T1000 (cell line): ENCODE measurements at regions not wholly inside any gene's neighbourhood (a gene's known extent, or its start where the extent isn't known, plus 50 kb on each side); places are given as distances from the start of the nearest gene placed in this dataset.
A peak's percentile ranks its signal among the peaks of the same experiment; 100 is the strongest.

Experiments used
- DNase-seq: peaks from one replicate; lab custom pipeline; 2025; ENCODE audit warnings: mixed read lengths; lab: John Stamatoyannopoulos, UW

DNA sequence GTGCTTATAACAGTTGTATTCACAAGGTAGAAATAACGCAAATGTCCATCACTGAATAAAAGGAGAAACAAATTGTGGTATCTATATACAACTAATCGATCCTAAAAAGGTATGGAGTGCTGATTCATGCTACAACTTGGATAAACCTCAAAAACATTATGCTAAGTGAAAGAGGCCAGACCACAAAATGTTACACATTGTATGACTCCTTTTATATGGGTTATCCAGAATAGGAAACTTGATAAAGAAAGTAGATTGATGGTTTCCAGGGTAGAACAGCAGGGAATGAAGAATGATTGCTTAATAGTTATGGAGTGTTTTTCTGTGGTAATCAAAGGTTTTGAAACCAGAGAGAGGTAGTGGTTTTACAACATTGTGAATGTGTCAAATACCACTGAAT is 432.2 kb upstream of the TRIB2 start:
- DNase-seq, result no peak

DNA sequence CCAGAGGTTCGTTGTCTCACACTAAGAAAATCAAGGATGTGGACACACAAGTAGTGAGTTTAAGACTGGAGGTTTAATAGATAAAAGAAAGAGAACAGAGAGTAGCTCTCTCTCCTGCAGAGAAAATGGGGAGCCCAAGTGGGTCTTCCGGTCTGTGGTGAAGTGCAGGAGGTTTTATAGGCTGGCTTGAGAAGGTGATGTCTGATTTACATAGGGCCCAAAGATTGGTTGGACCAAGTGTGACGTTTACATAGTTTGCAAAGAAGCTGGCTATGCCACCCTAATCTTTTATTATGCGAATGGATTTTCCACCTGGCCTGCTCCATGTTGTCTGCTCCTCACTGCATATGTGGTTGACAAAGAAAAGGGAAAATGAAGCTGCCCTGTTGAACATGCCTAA is 430.4 kb upstream of the TRIB2 start:
- no peak for DNase-seq

DNA sequence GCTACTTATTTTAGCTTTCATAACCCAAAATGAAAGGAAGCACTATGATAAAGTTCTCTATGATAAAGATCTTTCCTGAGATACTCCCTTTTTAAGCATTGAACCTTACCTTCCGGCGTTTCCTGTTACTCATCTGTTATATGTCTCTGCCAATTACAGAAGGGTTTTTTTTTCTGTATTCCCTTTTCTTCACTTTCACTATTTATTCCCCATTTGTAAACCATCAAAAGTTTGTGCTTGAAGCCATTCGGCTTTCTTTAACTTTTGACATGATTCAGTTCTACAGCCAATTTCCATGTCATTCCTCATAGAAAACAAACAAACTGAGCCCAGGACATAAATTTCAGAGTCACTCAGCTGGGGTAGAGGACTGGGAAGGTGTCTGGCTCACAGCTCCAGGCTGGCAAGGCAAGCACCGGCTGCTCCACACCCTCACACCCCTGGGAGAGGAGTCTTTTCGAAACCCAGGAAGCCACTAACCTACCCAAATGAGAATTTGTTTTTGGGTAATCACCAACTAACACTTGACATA is 429.4 kb upstream of the TRIB2 start:
- DNase-seq, result no peak

DNA sequence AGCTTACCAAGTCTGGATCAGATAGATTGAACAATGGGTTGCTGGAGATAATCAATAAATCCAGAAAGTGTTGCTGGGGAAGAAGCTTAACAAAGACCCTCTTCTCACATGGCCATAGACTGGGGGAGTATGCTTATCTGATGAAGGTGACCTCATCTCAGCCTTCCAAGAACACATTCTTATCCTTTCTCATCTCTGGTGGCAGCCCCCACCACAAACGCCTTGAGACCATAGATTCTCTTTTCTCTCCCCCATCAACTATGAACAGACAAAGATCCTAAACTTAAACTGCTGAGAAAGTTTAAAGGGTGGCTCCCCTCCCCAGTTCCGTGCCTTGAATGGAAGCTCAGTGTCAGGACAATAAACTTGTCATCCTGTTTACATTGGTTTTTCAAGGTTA is 428.7 kb upstream of the TRIB2 start:
- DNase-seq, result no peak

DNA sequence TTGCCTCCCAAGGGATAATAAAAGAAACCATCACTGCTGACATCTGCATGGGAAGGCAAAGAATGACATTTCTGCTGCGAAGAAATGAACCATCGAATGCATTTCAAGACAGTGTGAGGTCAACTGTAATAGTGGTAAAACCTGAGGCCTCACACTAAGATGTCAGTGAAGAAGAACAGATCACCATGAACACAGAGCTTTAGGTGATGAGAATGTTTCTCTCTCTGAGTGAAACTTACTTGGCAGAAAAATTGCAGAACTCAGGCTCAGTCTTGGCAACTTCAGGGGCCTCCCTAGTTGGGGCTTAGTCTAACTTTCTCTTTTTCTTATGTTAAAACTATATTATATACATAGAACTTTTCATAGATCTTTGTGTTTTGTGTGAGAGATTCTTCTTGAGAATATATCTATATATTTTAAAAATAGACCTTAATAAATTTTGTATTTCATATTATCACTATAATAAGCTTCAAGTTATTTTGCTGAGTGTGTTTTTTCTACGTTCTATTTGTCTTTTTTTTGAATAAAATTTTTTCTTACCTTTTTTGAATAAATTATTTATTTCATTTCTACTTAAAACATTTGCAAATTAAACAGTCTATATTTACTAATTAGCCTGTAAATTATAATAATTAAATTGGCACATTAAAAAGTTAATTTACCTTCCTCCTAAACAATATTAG is 427.5 kb upstream of the TRIB2 start:
- no peak for DNase-seq

DNA sequence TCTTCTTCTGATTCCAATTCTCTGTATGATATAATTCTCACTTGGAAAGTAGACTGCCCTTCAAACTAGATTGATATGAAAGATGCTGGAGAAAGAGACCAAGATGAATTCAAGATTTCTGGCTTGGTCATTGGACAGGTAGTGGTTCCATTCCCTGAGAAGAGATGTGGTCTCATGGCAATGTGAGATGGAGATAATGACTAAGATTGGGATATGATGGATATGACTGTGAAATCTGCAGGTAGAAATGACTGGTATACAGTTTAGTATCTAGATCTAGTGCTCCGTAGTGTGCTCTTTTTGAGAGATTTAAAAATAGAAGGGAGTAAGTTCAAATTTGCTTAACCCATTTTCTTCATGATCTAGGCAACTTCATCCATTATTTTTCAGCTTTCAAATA is 425.4 kb upstream of the TRIB2 start:
- DNase-seq, result no peak

DNA sequence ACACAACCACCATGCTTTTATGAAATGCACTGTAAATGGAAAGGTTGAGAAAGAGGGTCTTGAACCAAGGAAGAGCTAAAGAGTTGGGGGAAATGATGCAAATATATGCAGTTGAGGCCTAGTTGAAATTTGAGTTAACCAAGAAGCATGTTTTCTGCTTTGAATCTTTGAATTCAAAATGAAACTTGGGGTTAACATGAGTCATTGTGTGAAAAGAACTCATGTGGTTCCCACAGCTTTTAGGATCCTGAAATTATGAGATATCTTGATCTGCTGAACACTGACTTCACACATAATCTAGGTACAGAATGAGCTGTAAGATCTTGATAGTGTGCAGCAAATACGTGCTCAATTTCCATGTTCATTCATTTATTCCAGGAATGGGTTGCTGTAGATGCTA is 422.9 kb upstream of the TRIB2 start:
- no peak for DNase-seq

DNA sequence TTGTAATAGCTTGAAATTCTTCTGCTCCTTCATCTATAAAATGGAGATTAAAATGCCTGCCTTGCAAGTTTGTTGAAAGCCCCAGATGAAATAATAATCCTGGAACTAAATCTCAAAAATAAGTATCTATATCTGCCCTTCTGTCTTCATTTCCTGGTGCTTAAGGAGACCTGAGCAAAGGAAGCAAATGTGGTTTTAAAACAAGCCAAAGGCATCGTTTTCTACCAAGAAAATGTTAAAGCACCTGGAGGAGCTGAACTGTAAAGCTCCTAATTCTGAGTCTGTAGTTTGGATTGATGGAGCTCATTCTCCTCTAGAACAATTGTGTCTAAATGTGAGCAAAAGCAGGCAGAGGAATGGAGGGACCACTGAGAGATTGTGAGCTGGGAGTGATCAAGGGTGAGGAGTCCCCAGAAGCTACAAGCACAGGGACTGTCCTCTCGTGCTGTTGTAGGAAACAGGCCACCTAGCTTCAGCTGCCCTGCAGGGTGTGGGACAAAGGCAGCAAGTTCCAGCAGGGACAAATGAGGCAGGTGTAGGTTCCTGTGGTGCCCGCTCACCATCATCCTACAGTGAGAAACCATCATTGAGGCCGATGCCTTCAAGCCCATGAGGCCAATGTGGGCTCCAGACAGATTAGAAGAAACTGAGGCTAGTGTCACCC is 420.7 kb upstream of the TRIB2 start:
- DNase-seq, result no peak

DNA sequence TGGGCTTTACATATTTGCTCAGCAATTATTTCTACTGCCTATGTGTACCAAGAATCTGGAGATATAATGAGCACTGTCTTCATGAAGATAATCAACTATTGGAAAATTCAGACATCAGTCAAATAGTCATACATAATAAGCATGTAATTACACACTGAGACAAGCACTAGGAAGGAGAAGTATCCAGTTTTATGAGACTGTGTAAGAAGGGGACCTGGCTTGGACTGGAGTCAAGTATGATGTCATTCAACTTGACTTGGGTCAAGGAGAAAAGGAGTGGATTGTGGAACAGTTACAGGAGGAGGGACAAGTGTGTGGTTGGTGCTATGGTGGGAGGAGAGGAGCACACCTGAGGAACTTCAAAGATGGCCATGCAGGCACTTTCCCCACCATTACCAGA is 419.8 kb upstream of the TRIB2 start:
- no peak for DNase-seq

DNA sequence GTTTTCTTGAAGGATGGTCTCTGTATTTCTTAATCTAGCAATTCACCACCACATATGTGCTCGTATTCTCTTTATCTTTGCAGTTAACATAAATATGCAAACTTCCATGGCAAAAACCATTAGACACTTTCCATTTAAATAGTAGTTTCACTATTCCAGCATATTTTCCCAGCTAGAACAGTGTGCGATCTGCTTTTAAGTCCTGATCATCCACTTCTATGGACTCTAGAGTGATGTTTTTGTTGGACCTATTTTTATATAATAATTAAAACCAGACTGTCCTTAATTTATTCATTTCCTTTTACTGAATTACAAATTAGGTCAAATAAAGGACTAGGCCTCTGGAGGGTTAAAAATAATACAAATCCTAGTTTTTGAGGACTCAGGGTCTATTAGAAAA is 418.4 kb upstream of the TRIB2 start:
- no peak for DNase-seq

DNA sequence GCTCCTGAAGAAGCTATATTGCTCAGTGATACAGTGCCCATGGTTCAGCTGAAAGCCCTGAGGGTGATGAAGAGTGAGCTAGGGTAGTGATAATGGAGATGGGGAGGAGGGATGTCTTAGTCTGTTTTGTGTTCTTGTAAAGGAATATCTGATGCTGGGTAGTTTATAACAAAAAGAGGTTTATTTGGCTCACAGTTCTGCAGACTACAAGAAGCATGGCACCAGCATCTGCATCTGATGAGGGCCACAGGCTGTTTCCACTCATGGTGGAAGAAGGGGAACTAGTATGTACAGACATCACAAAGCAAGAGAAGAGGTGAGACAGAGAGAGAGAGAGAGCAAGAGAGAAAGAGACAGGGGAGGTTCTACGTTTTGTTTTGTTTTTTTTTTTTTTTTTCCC is 417.3 kb upstream of the TRIB2 start:
- no peak for DNase-seq

DNA sequence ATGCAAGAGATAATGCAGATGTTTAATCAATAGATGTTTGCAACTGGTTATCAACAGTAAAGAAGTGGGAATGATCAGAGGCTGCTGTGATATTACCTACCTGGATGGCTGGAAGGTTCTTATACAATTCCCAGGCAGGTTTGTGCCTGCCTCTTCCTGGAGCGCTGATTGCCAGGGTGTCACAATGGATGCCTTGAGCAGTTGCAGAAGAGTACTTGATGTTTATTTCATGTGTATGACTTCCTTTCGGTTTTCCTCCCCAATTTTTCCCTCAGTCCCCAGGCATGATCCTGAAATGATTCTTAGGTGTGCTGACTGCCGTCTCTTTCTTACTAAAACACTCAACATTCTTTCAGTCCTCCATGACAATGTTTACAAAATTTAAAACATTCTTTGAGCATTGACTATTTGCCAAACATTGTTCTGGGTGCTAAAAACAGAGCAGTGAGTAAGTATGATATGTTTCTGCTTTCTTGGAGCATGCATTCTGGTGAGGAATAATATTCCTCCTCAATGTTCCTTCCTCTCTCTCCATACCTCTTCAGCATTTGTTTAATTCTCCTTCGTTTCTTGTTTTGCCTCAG is 416.6 kb upstream of the TRIB2 start:
- no peak for DNase-seq

DNA sequence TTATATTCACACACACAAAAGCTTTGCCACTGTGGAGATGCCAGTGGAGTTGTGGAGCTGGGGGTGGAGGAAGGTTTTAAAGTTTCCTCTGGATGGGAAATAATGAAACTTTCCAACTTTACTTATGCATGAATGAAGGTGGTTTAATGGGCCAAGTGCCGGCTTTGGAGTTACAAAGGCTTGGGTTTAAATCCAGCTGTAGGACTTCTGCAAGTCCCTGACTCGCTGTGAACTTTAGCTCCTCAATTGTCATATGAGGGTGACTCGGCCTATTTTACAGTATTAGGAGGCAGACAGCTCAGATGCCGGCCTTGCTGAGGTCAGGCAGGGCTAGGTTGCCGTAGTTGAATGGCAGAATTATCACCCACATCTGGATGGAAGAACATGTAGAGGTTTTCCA is 415.8 kb upstream of the TRIB2 start:
- DNase-seq, result no peak

DNA sequence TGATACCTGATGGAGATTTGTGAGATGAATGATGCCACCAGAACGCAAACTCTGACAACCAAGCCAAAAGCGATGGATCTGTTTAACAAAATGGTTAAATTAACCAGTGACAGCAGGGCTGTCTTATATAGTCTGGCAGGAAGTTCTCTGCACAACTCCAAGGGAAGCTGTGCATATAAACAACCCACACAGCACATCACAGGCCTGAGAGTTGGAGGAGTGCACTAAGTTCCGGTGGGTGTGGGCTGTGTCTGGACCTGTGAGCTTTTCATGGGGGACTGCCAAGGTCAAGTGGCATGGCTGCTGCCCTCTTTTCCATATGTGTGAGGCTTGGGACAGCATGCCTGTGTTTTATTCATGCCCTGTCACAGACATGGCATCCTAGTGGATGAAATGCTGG is 414.6 kb upstream of the TRIB2 start:
- no peak for DNase-seq

DNA sequence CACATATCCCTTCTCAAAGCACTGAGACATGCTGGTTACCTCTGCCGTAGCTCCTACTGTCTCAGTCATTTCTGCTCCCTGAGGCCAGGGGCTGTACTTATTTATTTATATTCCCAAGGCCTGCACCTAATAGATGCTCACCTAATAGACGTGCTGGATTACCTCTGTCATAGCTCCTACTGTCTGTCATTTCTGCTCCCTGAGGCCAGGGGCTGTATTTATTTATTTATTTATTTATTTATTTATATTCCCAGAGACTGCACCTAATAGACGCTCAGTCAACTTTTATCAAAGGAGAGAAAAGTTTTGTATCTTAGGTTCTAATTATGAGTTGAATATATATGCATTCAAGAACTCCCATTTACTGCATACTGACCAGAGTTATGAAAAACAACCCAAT is 414.0 kb upstream of the TRIB2 start:
- DNase-seq, result no peak

DNA sequence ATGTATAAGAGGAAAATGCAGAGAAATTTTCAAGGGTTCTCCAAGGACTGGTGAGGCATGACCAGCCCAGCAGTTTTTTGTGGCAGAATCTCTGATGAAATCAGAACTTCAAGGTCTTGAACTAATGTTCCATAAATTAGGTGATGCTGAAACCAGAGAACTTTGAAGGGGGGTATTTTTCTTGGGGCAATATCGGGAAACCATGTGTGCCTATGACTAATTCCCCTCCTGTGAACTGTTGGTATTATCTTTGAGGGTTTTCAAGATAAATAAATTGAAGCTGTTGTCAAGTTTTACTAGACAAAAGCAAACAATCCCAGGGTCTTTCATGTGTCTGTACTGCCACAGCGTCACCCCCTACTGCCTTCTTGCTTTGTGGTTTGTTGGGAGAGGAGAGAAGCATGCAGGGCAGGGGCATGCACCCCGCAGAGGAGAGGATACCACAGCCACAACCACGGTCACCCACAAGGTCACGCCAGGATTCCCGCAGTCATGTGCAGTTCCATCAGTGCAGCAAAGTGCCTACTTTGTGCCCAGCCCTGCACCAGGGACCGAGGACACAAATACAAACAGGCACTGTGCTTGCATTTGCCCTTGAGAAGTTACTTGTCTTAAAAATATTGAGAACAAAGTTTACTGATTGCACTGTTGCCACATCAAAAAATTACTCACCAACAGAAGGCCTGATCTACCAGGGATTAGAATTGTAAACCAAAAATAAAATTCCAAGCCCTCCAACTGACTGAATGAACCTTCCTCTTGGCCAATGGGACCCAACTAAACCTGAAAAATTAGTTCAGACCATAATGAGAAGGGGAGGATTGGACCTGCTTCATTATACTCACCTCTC is 413.3 kb upstream of the TRIB2 start:
- peak; percentile 59 for DNase-seq

DNA sequence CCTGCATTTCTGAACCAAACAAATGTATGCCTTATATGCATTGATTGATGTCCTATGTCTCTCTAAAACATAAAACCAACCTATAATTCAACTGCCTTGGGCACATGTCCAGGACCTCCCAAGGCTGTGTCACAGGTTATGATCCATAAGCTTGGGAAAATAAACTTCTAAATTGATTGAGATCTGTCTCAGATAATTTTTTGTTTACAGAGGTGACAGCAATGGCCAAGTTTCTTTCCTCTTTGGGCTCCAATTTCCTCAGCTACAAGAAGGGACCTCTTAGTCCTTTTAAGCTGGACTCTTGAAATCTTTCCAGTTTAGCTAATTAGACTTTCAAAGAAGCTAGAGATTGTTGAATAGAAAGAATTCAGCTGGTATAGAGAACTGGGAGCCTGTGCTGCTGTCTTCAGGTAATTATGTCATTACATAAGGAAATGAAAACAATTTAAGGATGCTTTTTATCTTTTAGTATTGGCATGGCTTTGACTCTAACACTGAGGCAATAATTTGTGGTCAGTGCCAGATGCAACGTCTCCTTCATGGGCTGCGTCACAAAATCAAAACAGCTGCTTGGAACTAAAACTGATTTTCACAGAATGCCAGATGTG is 412.1 kb upstream of the TRIB2 start:
- no peak for DNase-seq

DNA sequence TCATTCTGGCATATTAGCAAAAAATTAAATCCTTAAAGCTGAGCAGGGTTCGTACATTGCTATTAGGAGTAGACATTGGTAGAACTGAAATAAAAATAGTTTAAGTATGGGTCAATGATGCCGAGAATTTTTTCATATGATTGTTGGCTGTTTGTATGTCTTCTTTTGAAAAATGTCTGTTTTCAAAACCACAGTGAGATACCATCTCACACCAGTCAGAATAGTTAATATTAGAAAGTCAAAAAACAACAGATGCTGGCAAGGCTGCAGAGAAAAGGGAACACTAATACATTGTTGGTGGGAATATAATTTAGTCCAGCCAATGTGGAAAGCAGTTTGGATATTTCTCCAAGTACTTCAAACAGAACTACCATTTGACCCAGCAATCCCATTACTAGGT is 410.8 kb upstream of the TRIB2 start:
- no peak for DNase-seq

DNA sequence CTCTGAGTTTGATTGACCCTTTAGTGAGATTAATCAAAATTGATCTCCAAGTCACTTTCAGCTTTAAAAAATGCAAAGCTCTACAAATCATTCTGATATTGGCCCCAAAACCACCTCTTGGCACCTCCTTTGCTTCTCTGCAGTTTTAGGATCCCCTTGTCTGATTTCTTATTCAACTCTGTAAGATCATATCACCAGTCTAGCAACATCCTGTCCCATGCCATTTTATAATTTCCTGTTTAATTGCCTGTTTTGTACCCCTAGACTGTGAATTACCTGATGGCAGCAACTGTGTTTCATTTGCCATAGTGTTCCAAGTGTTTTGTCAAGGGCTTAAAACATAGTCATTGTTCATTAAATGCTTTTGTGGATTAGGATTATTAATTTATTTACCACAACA is 406.3 kb upstream of the TRIB2 start:
- no peak for DNase-seq

DNA sequence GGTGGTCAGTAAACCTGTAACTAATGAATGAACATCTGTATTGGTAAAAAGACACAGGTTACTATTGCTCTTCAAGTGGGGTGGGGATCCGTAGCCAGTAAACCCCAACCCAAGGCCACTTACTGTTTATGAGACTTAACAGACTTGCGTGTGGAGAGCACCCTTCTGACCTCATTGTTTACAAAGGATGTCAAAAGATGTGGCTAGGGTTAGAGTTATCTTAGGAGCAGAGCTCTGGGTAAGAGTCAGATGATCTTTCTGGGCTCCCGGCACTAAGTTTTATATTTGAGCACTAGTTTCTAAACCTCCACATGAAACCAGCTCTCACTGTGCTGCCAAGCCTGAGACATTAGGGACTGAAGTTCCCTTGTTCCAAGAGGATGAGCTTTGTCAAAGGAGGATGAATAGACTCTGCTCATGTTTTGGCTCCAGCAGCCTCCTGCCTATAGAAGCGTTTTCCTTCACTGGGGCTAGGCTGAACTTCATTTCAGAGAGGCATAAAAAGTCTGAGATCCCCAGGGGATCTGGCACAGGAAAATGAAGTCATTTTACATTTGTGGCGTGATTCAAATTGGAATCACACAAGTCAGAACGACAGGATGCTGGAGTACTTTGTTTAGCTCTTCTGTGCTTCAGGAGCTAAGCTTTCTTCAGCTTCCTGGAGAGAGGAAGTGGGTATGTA is 403.1 kb upstream of the TRIB2 start:
- DNase-seq, result no peak

DNA sequence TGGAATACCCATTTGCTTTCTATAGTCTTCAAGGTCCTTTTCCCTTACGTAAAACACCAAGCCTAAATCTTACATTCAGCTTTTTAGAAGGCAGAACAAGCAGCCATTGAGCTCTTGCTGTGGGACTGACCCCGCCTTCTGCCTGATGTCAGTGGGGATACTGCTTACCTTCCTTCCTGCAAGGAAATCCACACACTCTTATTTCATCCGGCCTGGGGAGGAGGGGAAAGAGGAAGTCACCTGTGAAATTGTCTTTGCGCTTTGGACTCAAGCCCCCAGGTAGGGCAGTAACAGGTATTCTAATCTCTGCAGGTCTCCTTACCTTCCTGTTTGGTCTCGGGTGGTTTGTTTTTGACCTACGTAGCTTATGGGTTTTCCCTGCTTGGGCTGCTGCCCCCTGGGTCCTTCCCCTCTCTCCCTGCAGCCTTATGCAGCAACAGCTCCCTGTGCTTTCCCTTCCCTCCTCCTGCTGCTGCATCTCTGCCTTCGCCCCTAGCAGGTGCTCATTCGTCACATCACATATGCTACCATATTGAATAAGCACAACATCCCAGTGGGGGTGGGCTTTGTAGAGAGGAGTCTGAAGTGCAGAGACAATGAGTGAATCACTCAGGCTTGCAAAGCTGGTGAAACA is 402.5 kb upstream of the TRIB2 start:
- DNase-seq, result no peak
